Left kidney (tissue), 1 donor: ENCODE measurements at regions not wholly inside any gene's neighbourhood (a gene's known extent, or its start where the extent isn't known, plus 50 kb on each side); places are given as distances from the start of the nearest gene placed in this dataset.
"Not testable (repeated sequence)": the region's sequence is repeated elsewhere in the genome, so short reads cannot be mapped to it uniquely, and the experiment has no call there.

Experiments
- DNase-seq: peaks from one replicate; pipeline ENCODE4 v3.0.0-alpha.2; 2013

DNA sequence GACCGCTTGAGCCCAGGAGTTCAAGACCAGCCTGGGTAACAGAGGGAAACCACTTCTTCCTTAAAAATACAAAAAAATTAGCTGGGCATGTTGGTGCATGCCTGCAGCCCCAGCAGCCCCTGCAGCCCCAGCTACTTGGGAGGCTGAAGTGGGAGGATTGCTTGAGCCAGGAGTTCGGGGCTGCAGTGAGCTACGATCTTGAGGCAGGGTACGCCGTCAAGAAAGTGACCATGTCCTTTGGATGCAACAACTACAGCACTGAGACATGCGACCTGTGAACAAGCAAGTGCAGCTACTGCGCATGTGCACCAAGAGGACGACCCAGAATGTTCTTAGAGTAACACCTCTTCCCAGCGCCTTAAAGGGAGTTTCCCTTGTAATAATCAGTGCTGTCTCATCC, 66.6 kb upstream of the ZNF479 start:
- DNase-seq = no peak

DNA sequence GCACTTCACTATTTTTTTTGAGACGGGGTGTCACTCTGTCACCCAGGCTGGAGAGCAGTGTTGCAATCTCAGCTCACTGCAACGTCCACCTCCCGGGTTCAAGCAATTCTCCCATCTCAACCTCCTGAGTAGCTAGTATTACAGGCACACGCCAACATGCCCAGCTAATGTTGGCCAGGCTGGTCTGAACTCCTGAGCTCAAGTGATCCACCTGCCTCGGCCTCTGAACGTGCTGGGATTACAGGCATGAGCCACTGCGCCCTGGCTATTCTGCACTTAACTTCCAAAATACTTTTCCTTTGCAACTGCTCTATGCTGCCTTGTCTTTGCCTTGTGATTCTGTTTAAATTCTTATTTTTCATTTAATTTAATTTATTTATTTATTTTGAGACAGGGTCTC, 67.0 kb upstream of the ZNF479 start:
- no peak for DNase-seq

DNA sequence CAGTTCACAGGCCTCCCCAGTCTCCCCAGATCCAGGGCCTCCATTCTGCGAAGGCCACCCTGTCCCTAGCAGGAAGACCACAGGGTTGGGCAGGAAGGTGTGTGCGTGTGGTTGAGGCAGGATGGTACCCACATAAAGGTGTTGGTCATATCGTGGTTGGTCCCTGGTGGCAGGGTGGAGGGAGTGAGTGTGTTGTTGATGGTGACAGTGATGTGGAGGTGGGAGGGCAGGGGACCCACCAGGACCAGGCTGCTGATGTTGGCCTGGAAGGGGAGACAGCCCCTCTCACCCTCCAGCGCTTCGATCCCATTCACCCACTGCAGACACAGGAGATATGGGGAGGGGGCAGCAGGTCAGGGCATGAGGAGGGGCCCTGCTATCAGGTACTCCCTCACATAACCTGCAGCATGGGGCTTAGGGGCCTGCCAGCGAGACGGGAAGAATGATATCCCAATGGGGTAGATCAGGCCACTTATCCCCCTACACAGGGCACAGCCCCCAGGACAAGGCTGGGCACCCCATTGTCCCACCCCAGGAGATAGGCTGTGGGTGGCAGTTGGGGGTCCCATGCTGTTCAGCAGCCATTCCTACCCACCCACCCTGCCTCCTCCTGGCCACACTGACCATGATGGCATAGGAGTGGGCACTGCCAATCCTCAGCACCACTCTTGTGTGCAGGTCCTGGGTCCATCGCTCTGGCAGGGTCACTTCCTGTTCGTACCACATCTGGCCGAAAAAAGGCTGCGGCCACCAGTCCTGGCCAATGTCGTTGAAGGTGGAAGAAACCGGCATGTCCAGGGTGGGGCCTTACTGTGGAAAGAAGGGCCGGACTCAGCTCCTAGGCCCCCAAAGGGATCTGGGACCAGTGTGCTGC, 69.0 kb upstream of the ZNF479 start:
- no peak for DNase-seq

DNA sequence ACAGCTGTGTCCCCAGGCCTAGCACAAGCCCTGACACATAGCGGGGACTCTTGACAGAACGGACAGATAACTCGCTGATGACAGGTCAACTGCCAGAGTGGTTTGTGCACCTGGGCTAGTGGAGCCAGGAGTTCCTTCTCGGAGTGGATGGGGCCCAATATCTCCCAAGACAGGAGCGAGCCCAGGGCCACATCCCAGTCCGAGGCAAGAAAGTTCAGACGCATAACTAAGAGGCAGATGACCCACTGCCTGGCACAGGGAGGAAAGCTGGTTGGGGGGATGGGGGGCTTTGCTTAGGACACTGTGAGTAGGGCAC, 69.6 kb upstream of the ZNF479 start:
- no peak for DNase-seq

DNA sequence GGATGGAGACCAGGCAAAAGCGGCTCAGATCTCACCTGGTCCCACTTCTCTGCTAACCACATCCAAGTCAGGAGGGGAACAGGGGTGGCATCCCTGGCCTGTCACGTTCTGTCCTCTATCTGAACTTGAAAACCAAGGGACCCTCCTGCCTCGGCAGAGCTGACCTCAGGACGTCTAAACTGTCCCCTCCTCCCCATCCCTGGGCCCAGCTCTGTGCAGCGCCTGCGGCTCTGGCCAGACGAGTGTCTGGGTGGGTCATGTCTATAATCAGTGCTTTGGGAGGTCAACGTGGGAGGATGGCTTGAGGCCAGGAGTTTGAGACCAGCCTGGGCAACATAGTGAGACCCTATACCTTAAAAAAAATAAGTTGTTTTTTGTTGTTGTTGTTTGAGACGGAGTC, 70.0 kb upstream of the ZNF479 start:
- DNase-seq = no peak

DNA sequence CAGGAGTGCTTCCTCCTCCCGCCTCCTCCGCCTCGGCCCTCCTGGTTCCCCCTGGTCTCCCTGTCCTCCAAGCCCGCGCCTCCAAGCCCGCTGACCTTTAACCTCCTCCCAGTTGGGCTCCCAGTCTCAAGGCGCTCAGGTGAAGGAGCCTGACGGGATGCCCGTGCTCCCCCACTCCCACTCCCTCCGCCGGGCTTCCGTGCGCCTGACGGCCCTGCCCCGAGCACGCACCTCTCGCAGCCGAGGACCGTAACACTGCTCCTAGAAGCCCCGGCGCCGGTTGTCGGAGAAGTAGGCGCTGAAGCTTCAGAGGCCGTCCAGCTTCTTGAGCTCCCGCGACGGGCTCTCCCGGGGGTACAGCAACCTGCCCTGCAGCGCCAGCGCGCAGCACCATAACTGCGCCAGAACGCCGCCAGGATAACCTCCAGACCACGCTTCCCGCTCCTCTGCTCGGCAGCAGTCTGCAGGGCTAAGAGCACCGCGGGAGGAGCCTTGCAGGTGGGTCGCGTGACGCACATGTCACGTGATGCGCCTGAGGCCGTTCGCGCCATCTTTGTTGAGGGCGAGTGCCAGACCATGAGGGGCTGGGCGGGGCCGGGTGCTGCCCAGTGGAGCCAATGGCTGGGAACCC, 71.0 kb upstream of the ZNF479 start:
- DNase-seq = no peak

DNA sequence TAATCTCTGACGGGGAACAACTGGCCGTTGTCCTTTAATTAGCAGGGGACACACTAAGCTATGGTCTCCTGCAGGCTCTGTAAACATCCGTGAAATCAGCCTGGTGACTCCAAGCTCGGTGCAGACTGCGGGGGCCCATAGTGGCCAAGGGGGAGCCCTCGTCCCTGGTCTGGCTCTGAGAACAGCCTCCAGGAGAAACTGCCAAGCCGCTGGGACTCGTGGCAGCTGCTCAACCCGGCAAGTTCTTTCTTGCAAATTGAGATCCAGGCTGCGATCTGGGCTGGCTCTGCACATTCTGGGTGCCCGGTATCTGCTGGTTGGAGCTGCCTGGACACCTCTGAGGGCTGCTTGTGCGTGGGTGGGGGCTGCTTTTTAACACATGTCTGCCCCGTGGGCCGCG, 71.6 kb upstream of the ZNF479 start:
- not testable (repeated sequence) for DNase-seq

DNA sequence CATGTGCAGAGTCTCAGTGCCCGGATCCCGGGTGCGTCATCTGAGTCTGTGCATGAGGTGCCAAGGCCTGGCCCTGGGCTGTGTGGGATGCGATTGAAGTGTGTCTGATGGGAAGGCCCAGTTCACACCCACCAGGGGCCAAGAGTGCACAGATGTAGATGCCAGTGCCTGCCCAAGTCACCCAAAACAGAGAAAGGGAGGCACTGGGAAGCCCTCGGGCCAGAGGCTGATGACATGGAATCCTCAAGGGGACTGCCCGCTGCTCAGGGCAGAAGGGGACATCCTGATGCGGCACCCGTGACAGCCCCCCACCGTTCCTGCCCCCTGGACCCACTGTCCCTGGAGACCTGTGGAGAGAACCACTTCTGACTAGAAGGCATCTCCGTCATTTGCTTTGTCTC, 72.2 kb upstream of the ZNF479 start:
- no peak for DNase-seq

DNA sequence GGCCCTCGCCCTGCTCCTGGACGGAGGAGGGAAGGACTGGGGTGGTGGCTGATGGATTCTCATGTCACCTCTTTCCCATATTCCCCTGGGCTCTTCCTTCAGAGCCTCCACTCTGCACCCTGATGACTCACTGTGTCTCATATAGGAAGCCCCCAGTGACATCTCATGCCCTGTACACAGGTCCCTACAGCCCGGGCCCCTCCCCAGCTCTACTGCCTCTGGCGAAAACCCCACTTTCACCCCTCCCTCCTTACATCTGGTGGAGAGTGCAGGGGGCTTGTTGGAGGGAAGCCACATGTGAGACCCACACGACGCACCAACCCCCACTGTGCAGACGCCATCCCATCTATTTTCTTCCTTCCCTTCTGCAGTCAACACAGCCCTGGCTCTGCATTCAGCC, 72.8 kb upstream of the ZNF479 start:
- DNase-seq = no peak

DNA sequence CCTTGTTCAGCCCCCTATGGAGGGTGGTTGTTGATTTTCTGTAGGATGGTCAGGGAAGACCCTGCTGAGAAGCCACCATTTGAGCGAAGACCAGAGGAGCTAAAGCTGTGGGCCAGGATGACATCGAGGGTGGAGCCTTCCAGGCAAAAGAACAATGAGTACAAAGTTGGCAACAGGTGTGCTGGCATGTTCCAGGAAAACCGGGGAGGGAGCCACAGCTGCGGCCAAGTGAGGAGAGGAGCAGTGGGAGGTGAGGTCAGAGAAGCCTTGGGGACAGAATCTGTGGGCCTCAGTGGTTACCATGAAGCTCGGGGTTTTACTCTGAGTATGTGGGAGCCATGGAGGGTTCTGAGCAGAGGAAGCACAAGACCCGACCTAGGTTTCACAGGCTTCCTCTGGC, 75.6 kb upstream of the ZNF479 start:
- DNase-seq = no peak

DNA sequence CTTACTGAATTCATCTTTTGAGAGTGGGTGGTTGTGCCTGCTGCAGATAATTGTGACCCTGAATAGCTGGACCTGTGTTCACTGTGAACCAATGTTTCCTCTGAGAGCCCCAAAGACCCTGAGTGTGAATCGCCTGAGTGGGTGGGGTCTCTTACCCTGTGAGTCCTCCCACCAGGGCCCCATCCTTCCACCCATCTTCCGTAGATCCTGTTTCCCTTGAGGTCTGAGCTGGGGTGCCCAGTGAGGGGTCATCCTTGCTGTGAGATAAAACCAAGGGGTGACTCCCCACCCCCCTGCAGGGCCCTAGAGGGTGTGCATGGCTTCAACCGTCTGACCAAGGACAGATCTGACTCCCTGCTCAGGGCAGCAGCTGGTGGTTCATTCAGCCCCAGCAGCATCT, 78.0 kb upstream of the ZNF479 start:
- no peak for DNase-seq

DNA sequence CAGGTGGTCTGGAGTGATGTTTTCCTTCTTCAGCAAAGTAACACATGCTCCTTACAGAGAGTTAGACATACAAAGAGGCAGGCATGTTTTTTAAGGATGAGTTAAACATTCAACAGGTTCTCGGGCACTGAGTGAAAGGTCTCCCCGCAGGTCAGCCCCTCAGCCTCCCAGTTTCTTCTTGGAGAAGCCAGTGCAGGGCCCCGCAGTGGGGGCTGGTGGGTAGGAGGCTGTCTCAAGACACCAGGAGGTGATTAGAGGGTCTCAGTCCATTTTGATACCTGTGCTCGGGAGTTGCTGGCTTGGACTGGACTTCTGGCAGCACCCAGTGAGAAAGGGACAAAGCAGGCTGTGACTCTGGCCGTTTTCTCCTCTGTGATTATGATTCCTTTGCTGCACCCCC, 78.6 kb upstream of the ZNF479 start:
- no peak for DNase-seq

DNA sequence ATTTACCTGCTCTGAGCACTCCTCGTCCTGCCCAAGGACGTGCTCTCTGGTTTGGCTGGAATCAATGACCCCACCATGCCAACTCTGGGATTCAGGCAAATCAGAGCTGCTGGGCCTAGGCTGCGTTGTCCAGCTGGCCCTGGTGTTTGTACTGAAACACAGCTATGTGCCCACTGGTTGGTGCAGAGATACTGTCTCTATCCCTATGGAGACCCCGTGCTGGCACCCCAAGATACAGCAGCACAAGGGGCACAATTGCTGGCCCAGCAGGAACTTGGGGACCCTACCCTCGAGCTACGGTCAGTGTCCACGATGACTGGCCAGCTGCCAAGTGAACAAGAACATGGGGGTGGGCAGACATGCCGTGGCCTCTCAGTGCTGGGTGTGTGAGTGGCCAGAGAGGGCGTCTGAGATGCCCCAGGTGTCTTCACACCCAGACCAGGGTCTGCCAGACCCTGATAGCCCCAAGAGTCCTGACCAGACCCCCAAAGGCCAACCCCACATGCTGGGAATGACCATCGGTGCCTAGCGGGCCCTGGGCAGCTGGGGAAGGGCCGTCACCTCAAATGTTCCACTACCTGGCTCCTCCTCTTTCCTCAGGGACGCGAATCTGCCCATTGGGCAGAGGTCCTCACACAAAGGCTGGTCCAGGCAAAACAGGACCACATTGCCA, 79.3 kb upstream of the ZNF479 start:
- no peak for DNase-seq

DNA sequence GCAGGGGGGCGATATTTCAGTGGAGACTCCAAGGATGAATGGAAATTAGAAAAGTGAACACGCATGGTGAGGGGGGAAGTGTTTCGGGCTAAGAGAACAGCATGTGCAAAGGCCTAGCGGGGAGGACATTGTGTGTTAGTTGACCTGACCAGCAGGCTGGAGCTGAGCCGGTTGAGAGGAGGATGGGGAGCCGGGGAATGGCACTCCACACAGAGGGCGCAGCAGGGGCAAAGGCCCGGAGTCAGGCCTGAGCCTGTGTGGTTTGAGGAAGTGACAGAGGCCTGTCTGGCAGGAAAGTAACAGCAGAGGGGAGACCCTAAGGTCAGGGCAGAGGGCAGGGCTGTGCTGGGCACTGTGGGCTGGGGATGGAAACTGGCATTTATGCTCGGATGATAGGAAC, 83.2 kb upstream of the ZNF479 start:
- DNase-seq = no peak

DNA sequence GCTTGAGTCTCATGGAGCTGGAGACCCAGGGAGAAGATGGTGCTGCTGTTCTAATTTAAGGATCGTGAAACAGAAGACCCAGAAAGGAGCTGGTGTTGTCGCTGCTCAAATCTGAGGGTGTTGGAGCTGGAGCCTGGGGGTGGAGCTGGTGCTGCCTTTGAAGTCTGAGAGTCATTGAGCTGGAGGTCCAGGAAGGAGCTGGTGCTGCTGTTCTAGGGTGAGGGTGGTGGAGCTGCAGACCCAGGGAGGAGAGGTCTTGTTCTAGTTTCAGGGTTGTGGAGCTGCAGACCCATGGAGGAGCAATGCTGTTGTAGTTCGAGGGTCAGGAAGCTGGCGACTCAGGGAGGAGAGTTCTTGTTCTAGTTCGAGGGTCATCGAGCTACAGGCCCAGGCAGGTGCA, 84.1 kb upstream of the ZNF479 start:
- DNase-seq = peak; percentile 0

DNA sequence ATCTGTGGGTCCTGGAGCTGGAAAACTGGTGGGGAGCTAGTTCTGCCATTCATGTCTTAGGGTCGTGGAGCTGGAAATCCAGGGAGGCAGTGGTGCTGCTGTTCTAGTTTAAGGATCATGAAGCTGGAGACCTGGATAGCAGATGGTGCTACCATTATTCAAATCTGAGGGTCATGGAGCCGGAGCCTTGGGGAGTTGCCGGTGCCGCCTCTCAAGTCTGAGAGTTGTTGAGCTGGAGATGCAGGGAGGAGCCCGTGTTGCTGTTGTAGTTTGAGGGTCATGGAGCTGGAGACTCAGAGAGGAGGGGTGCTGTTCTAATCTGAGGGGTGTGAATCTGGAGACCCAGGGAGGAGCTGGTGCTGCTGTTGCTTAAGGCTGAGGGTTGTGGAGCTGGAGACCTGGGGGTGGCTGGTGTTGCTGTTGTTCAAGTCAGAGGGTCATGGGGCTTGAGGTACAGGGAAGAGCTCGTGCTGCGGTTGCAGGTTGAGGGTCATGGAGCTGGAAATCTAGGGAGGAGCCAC, 86.0 kb upstream of the ZNF479 start:
- DNase-seq = no peak

DNA sequence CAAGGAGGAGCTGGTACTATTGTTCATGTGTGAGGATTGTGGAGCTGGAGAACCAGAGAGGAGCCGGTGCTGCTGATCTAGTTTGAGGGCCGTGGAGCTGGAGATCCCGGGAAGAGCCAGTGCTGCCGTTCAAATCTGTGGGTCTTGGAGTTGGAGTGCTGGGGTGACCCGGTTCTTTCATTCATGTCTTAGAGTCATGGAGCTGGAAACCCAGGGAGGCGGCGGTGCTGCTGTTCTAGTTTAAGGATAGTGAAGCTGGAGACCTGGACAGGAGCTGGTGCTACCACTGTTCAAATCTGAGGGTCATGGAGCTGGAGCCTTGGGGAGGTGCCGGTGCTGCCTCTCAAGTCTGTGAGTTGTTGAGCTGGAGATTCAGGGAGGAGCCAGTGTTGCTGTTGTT, 88.5 kb upstream of the ZNF479 start:
- DNase-seq = no peak

DNA sequence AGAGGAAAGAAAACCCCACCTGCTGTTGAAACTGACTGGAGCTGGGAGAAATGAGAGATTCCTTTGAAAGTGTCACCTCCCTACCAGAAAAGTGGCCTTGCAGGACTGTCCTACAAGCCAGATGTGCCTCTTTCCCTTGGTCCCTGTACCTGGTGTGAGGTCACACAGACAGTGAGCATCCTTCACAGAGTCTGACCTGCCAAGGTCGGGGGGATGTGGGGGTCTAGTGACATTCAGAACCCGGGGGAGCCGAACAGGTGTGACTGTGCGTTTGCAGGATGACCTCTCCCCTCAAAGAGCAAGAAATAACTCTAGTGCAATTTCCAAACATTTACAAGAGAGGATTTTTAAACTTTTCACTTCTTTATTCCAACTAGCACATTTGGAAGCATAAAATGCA, 93.4 kb upstream of the ZNF479 start:
- DNase-seq = no peak

DNA sequence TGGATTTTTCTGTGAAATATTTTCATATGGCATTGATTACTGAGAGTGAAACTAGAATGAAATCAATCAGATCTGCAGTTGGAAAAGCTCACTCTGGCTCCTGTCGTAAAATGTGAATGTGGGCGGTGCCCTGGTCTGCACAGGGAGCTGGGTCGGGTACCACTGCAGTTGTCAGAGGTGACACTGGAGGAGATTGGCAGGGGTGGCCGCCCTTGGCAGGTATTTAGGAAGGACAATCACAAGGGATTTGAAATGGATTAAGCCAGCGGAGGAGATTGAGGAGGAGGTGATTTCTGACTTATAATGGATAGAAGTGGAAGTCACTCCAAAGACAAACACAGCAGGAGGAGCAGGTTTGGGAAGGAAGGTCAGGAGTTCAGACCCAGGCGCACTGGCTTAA, 109.0 kb upstream of the ZNF479 start:
- not testable (repeated sequence) for DNase-seq

DNA sequence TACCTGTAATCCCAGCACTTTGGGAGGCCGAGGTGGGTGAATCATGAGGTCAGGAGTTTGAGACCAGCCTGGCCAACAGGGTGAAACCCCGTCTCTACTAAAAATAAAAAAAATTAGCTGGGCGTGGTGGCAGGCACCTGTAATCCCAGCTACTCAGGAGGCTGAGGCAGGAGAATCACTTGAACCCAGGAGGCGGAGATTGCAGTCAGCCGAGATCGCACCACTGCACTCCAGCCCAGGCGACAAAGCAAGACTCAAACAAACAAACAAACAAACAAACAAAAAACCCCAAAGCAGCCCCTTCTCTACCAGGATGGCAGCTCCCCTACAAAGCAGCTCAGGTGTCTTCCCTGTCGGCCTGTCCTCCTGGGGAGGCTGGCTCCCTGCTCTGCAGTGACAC, 111.3 kb upstream of the ZNF479 start:
- DNase-seq = not testable (repeated sequence)

DNA sequence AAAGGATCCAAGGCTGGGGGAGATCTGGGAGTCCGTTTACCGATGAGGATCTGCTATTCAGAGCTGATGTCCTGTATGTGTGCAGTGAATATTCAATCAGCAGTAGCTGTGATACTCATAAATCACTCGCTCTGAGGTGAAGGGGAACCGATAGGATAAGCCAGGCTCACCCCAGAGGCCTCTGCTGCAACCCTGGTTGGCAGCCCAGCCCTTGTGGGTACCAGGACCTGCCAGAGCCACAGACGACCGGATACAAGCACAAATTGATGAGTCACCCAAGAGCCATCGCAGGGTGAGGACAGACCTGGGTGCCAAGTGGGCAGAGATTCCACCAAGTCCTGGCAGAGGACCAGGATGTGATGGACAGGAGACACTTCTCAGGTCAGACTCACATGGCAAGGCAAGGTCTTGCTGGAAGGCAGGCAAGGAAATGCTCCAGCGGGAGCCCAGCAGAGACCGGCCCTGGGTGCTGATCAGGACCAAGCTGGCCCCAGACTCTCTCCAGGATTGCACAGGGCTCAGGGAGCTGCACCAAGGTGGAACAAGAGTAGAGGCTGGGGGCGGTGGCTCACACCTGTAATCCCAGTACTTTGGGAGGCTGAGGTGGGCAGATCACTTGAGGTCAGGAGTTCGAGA, 112.2 kb upstream of the ZNF479 start:
- not testable (repeated sequence) for DNase-seq

DNA sequence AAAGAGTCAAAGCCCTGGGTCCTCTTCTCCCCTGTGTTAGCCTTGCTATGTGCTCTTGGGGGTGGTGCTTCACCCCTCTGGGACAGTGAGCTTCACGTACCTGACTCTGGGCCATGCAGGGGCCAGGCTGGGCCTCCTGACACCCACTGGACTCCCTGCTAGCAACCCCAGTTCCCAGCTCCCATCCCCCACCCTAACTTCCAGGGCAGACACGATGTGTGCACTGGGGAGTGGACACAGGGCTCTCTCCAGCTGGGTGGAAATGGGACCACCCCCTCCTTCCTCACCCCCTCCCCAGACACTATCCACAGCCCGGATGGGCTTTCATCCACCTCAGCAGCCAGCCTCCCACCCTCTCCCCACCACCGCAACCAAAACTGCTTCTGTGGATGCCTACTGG, 113.0 kb upstream of the ZNF479 start:
- no peak for DNase-seq

DNA sequence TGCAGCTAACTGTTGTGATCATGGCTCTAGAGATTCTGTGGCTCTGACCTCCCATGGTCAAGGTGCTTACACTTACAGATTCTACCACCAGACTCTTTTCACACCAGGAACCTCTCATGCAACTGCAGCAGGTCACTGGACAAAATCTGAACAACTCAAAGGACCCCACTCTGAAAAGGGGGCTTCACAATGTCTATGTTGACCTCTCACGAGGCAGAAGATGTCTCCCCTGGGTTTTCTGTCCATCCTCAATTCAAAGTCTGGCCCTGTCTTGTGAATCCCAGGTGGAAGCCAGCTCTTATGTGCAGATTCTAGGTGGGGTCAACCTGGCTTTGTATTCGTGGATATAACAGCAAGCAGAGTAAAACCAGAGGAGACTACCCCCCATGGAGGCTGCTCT, 118.6 kb upstream of the ZNF479 start:
- DNase-seq = no peak
